Smooth muscle cell (in vitro differentiated cells): ENCODE measurements at regions not wholly inside any gene's neighbourhood (a gene's known extent, or its start where the extent isn't known, plus 50 kb on each side); places are given as distances from the start of the nearest gene placed in this dataset.
"Not testable (repeated sequence)": the region's sequence is repeated elsewhere in the genome, so short reads cannot be mapped to it uniquely, and the experiment has no call there.

Experiments
- DNase-seq: peaks from one replicate; lab custom pipeline; 2025; ENCODE audit not compliant: unreplicated experiment; lab: John Stamatoyannopoulos, UW
- H2AFZ ChIP-seq: fragments of 200-600 bp; sonication (generic); 2 replicates; pipeline ENCODE4 v1.6.0; 2016; ENCODE audit warnings: antibody characterized with exemption, low read depth, mild to moderate bottlenecking
- H3F3A ChIP-seq: fragments of 200-600 bp; sonication (generic); 2 replicates; pipeline ENCODE4 v1.6.0; 2017; ENCODE audit warnings: antibody characterized with exemption, low read depth
- H3K27ac ChIP-seq: fragments of 200-600 bp; sonication (generic); 2 replicates; pipeline ENCODE4 v1.5.1; 2016; ENCODE audit warnings: low read depth, mild to moderate bottlenecking
- H3K27me3 ChIP-seq: fragments of 200-600 bp; sonication (generic); 2 replicates; pipeline ENCODE4 v1.6.1; 2016; ENCODE audit warnings: low read depth, mild to moderate bottlenecking
- H3K36me3 ChIP-seq: fragments of 200-600 bp; sonication (generic); 2 replicates; pipeline ENCODE4 v1.5.1; 2016; ENCODE audit warnings: low read depth
- H3K4me1 ChIP-seq: fragments of 200-600 bp; sonication (generic); 2 replicates; pipeline ENCODE4 v1.5.1; 2016; ENCODE audit warnings: low read depth
- H3K4me2 ChIP-seq: fragments of 200-600 bp; sonication (generic); 2 replicates; pipeline ENCODE4 v1.6.0; 2016; ENCODE audit warnings: mild to moderate bottlenecking
- H3K4me3 ChIP-seq: fragments of 200-600 bp; sonication (generic); 2 replicates; pipeline ENCODE4 v1.5.1; 2016; ENCODE audit warnings: mild to moderate bottlenecking
- H3K79me2 ChIP-seq: fragments of 200-600 bp; sonication (generic); 2 replicates; pipeline ENCODE4 v1.6.0; 2016; ENCODE audit warnings: low read depth, mild to moderate bottlenecking
- H3K9ac ChIP-seq: fragments of 200-600 bp; sonication (generic); 2 replicates; pipeline ENCODE4 v1.6.0; 2016; ENCODE audit warnings: low read depth
- H3K9me3 ChIP-seq: fragments of 200-600 bp; sonication (generic); replicated peaks from 2 replicates; pipeline ENCODE4 v1.5.1; 2016; ENCODE audit warnings: low read depth
- H4K20me1 ChIP-seq: fragments of 200-600 bp; sonication (generic); 2 replicates; pipeline ENCODE4 v1.6.0; 2016; ENCODE audit warnings: low read depth
- CTCF ChIP-seq: fragments of 200-600 bp; sonication (generic); IDR thresholded peaks from 2 replicates; pipeline ENCODE4 v1.5.1; 2017; ENCODE audit warnings: borderline replicate concordance, mild to moderate bottlenecking, antibody characterized with exemption; ENCODE audit not compliant: insufficient read depth, poor library complexity, severe bottlenecking
- WGBS: methylation state at CpG from one replicate; pipeline ENCODE4 v1.1.7; 2016; ENCODE audit warnings: low lambda C conversion rate; 5-methylcytosine and 5-hydroxymethylcytosine counted together

- H3K36me3 ChIP-seq, H3K4me2 ChIP-seq, H3K4me3 ChIP-seq, H4K20me1 ChIP-seq, H3K4me1 ChIP-seq, H3K27ac ChIP-seq, H3K9me3 ChIP-seq, H3K79me2 ChIP-seq, H2AFZ ChIP-seq, H3K27me3 ChIP-seq, H3F3A ChIP-seq, DNase-seq, H3K9ac ChIP-seq: not testable (repeated sequence)
- WGBS, result 52% methylated on average over 5 of the region's 5 CpGs
These were observed 843.8 kb upstream of the ANO3 start for GRCh38 chr11:25488176-25488575.

GRCh38 chr11:25501426-25501825, 830.5 kb upstream of the ANO3 start:
- not testable (repeated sequence) for H4K20me1 ChIP-seq, DNase-seq, H3K79me2 ChIP-seq, H3K4me3 ChIP-seq, H3K9ac ChIP-seq, H3K4me2 ChIP-seq, H3K9me3 ChIP-seq, H2AFZ ChIP-seq, H3K27me3 ChIP-seq, H3K36me3 ChIP-seq, H3F3A ChIP-seq, H3K27ac ChIP-seq, H3K4me1 ChIP-seq
- 67% methylated on average over 7 of the region's 7 CpGs for WGBS

- H3K9me3 ChIP-seq, result no peaks in the 10 kb centered on the region
- no peaks in the 10 kb centered on the region for H4K20me1 ChIP-seq
- H3K27me3 ChIP-seq, result no peaks in the 10 kb centered on the region
- DNase-seq, result no peak
- H2AFZ ChIP-seq, result no peak overlapping the region
- no peaks in the 10 kb centered on the region for H3F3A ChIP-seq
- H3K4me2 ChIP-seq, result no peak overlapping the region
- H3K36me3 ChIP-seq, result no peaks in the 10 kb centered on the region
- H3K4me1 ChIP-seq, result no peaks in the 10 kb centered on the region
- H3K4me3 ChIP-seq, result no peak overlapping the region
- no peak overlapping the region for H3K9ac ChIP-seq
- no peak for TF ChIP-seq CTCF
- WGBS, result 91% methylated on average over 13 of the region's 13 CpGs
- no peaks in the 10 kb centered on the region for H3K79me2 ChIP-seq
- no peak overlapping the region for H3K27ac ChIP-seq
These were observed 816.4 kb upstream of the ANO3 start for GRCh38 chr11:25515576-25515975.

- Histone ChIP-seq H3K4me1 (no peaks in the 10 kb centered on the region), H3K4me3 (no peak overlapping the region), H3K36me3 (no peaks in the 10 kb centered on the region), H3K79me2 (no peaks in the 10 kb centered on the region), H3K27ac (no peak overlapping the region), H4K20me1 (no peaks in the 10 kb centered on the region), H3F3A (no peaks in the 10 kb centered on the region), H2AFZ (no peak overlapping the region), H3K27me3 (no peaks in the 10 kb centered on the region), H3K4me2 (no peak overlapping the region), H3K9me3 (no peaks in the 10 kb centered on the region), H3K9ac (no peak overlapping the region)
- DNase-seq, result no peak
- TF ChIP-seq CTCF, result no peak
These were observed 811.5 kb upstream of the ANO3 start for GRCh38 chr11:25520459-25520858.

- no peak overlapping the region for H3K4me3 ChIP-seq
- H3K4me1 ChIP-seq, result no peaks in the 10 kb centered on the region
- H3K27me3 ChIP-seq, result no peaks in the 10 kb centered on the region
- H3K4me2 ChIP-seq, result no peak overlapping the region
- no peak overlapping the region for H3K27ac ChIP-seq
- DNase-seq, result no peak
- H3K9me3 ChIP-seq, result no peaks in the 10 kb centered on the region
- TF ChIP-seq CTCF, result no peak
- 85% methylated on average over 2 of the region's 2 CpGs for WGBS
- no peaks in the 10 kb centered on the region for H3K36me3 ChIP-seq
- no peak overlapping the region for H2AFZ ChIP-seq
- no peaks in the 10 kb centered on the region for H3F3A ChIP-seq
- H4K20me1 ChIP-seq, result no peaks in the 10 kb centered on the region
- H3K79me2 ChIP-seq, result no peaks in the 10 kb centered on the region
- no peak overlapping the region for H3K9ac ChIP-seq
These were observed 804.1 kb upstream of the ANO3 start for GRCh38 chr11:25527841-25528240.
